GM23338 (cell line): ENCODE measurements at regions not wholly inside any gene's neighbourhood (a gene's known extent, or its start where the extent isn't known, plus 50 kb on each side); places are given as distances from the start of the nearest gene placed in this dataset.
A peak's percentile ranks its signal among the peaks of the same experiment; 100 is the strongest.

Source experiments
- ATAC-seq: fragments of 200-7000 bp; cut with Tn5 transposase; 3 replicates; pipeline ENCODE4 v1.9.1; 2020
- DNase-seq: peaks from one replicate; pipeline ENCODE4 v3.0.0-alpha.2; 2015; ENCODE audit warnings: low spot score
- H2AFZ ChIP-seq: fragments of 200-600 bp; sonication (generic); 2 replicates; pipeline ENCODE4 v1.8.0; 2016; ENCODE audit warnings: antibody characterized with exemption, mild to moderate bottlenecking, moderate library complexity
- H3F3A ChIP-seq: fragments of 200-600 bp; sonication (generic); replicated peaks from 2 replicates; pipeline ENCODE4 v1.8.0; 2017; ENCODE audit warnings: antibody characterized with exemption, mixed run types, low read depth
- H3K27ac ChIP-seq: fragments of 200-600 bp; sonication (generic); 2 replicates; pipeline ENCODE4 v1.6.1; 2016; ENCODE audit warnings: low read depth
- H3K27me3 ChIP-seq: fragments of 200-600 bp; sonication (generic); 2 replicates; pipeline ENCODE4 v1.8.0; 2016; ENCODE audit warnings: mild to moderate bottlenecking, mixed run types, moderate library complexity; ENCODE audit not compliant: insufficient read depth
- H3K36me3 ChIP-seq: fragments of 200-600 bp; sonication (generic); 2 replicates; pipeline ENCODE4 v1.8.0; 2016; ENCODE audit warnings: mild to moderate bottlenecking; ENCODE audit not compliant: insufficient read depth
- H3K4me1 ChIP-seq: fragments of 200-600 bp; sonication (generic); 2 replicates; pipeline ENCODE4 v1.8.0; 2016; ENCODE audit warnings: mild to moderate bottlenecking, moderate library complexity; ENCODE audit not compliant: insufficient read depth
- H3K4me2 ChIP-seq: fragments of 200-600 bp; sonication (generic); 2 replicates; pipeline ENCODE4 v1.7.1; 2017; ENCODE audit warnings: mixed run types
- H3K4me3 ChIP-seq: fragments of 200-600 bp; sonication (generic); 2 replicates; pipeline ENCODE4 v1.6.1; 2016; ENCODE audit warnings: mixed run types
- H3K79me2 ChIP-seq: fragments of 200-600 bp; sonication (generic); replicated peaks from 2 replicates; pipeline ENCODE4 v1.8.0; 2017; ENCODE audit warnings: mild to moderate bottlenecking; ENCODE audit not compliant: insufficient read depth
- H3K9me2 ChIP-seq: fragments of 200-600 bp; sonication (generic); 2 replicates; pipeline ENCODE4 v1.8.0; 2017; ENCODE audit not compliant: insufficient read depth
- H4K20me1 ChIP-seq: fragments of 200-600 bp; sonication (generic); replicated peaks from 2 replicates; pipeline ENCODE4 v1.8.0; 2017; ENCODE audit warnings: mild to moderate bottlenecking; ENCODE audit not compliant: insufficient read depth
- H3K27ac Mint-ChIP-seq: 2 replicates; pipeline ENCODE4 v1.8.0; 2020; ENCODE audit warnings: inconsistent platforms, mild to moderate bottlenecking, moderate library complexity, mixed read lengths
- H3K27me3 Mint-ChIP-seq: 3 replicates; pipeline ENCODE4 v1.8.0; 2022; ENCODE audit warnings: low read depth, mild to moderate bottlenecking, moderate library complexity, mixed read lengths, inconsistent platforms; ENCODE audit not compliant: insufficient read depth, poor library complexity
- H3K36me3 Mint-ChIP-seq: 3 replicates; pipeline ENCODE4 v1.8.0; 2021; ENCODE audit warnings: low read depth, mild to moderate bottlenecking, inconsistent platforms, moderate library complexity, mixed read lengths
- H3K4me1 Mint-ChIP-seq: 3 replicates; pipeline ENCODE4 v1.8.0; 2020; ENCODE audit warnings: mild to moderate bottlenecking, inconsistent platforms, mixed read lengths
- H3K4me3 Mint-ChIP-seq: 3 replicates; pipeline ENCODE4 v1.8.0; 2021; ENCODE audit warnings: moderate library complexity, mild to moderate bottlenecking, inconsistent platforms, mixed read lengths
- H3K9me3 Mint-ChIP-seq: 3 replicates; pipeline ENCODE4 v1.8.0; 2020; ENCODE audit warnings: moderate library complexity, mild to moderate bottlenecking, inconsistent platforms, mixed read lengths
- CREB1 ChIP-seq: fragments of 250-450 bp; sonication (Bioruptor Pico); IDR thresholded peaks from 2 replicates; pipeline ENCODE4 v1.5.0; 2020; ENCODE audit warnings: low read depth, mild to moderate bottlenecking, moderate library complexity
- EZH2 ChIP-seq: fragments of 200-600 bp; sonication (generic); IDR thresholded peaks from one replicate; pipeline ENCODE4 v1.8.0; 2017; ENCODE audit warnings: antibody characterized with exemption, mild to moderate bottlenecking, low read depth; ENCODE audit not compliant: unreplicated experiment
- EZH2phosphoT487 ChIP-seq: fragments of 200-600 bp; sonication (generic); IDR thresholded peaks from one replicate; pipeline ENCODE4 v1.8.1; 2018; ENCODE audit warnings: antibody characterized with exemption; ENCODE audit not compliant: unreplicated experiment
- NANOG ChIP-seq: IDR thresholded peaks from 2 replicates; pipeline ENCODE4 v1.6.1; 2016; ENCODE audit warnings: antibody characterized with exemption, borderline replicate concordance
- POLR2AphosphoS5 ChIP-seq: IDR thresholded peaks from 2 replicates; pipeline ENCODE4 v1.6.1; 2016; ENCODE audit warnings: antibody characterized with exemption, low read depth
- STAT1 ChIP-seq: IDR thresholded peaks from one replicate; pipeline ENCODE4 v1.6.1; 2016; ENCODE audit warnings: antibody characterized with exemption; ENCODE audit not compliant: unreplicated experiment
- ZNF114 ChIP-seq: fragments of 250-450 bp; sonication (Bioruptor Pico); IDR thresholded peaks from 2 replicates; pipeline ENCODE4 v1.5.0; 2020; ENCODE audit warnings: mild to moderate bottlenecking, moderate library complexity
- ZNF331 ChIP-seq: fragments of 250-450 bp; sonication (Bioruptor Pico); IDR thresholded peaks from 2 replicates; pipeline ENCODE4 v1.5.0; 2020; ENCODE audit warnings: low read depth, mild to moderate bottlenecking, moderate library complexity
- TF ChIP-seq, protein P1 (sequence below): fragments of 250-450 bp; sonication (Bioruptor Pico); IDR thresholded peaks from 2 replicates; pipeline ENCODE4 v1.5.0; 2020; ENCODE audit warnings: mild to moderate bottlenecking, moderate library complexity

DNA sequence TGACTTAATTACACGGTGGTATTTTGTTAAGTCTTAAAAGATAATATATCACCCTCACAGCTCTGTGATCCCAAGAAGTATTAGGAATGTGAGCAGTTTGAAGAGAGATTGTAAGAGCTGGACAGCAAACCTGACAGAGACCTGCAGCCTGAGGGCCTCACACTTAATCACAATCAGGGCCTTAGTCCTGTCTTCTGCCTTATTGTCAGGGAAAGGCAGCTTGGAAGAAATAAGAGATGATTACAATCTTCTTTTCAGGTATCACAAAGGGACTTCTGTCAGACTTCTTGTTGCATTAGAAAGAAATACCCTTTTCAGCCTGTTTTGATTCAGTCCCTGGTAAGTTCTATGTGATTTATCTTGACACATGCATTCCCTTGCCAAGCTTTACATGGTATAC, 1433.8 kb upstream of the SLC39A10 start:
- H4K20me1 ChIP-seq, result no peaks in the 10 kb centered on the region
- no peaks in the 10 kb centered on the region for H3K27me3 Mint-ChIP-seq
- TF ChIP-seq EZH2 (no peak), EZH2phosphoT487 (no peak), STAT1 (no peak), CREB1 (CRISPR knock-in tag) (no peak)
- TF ChIP-seq, protein P1, sequence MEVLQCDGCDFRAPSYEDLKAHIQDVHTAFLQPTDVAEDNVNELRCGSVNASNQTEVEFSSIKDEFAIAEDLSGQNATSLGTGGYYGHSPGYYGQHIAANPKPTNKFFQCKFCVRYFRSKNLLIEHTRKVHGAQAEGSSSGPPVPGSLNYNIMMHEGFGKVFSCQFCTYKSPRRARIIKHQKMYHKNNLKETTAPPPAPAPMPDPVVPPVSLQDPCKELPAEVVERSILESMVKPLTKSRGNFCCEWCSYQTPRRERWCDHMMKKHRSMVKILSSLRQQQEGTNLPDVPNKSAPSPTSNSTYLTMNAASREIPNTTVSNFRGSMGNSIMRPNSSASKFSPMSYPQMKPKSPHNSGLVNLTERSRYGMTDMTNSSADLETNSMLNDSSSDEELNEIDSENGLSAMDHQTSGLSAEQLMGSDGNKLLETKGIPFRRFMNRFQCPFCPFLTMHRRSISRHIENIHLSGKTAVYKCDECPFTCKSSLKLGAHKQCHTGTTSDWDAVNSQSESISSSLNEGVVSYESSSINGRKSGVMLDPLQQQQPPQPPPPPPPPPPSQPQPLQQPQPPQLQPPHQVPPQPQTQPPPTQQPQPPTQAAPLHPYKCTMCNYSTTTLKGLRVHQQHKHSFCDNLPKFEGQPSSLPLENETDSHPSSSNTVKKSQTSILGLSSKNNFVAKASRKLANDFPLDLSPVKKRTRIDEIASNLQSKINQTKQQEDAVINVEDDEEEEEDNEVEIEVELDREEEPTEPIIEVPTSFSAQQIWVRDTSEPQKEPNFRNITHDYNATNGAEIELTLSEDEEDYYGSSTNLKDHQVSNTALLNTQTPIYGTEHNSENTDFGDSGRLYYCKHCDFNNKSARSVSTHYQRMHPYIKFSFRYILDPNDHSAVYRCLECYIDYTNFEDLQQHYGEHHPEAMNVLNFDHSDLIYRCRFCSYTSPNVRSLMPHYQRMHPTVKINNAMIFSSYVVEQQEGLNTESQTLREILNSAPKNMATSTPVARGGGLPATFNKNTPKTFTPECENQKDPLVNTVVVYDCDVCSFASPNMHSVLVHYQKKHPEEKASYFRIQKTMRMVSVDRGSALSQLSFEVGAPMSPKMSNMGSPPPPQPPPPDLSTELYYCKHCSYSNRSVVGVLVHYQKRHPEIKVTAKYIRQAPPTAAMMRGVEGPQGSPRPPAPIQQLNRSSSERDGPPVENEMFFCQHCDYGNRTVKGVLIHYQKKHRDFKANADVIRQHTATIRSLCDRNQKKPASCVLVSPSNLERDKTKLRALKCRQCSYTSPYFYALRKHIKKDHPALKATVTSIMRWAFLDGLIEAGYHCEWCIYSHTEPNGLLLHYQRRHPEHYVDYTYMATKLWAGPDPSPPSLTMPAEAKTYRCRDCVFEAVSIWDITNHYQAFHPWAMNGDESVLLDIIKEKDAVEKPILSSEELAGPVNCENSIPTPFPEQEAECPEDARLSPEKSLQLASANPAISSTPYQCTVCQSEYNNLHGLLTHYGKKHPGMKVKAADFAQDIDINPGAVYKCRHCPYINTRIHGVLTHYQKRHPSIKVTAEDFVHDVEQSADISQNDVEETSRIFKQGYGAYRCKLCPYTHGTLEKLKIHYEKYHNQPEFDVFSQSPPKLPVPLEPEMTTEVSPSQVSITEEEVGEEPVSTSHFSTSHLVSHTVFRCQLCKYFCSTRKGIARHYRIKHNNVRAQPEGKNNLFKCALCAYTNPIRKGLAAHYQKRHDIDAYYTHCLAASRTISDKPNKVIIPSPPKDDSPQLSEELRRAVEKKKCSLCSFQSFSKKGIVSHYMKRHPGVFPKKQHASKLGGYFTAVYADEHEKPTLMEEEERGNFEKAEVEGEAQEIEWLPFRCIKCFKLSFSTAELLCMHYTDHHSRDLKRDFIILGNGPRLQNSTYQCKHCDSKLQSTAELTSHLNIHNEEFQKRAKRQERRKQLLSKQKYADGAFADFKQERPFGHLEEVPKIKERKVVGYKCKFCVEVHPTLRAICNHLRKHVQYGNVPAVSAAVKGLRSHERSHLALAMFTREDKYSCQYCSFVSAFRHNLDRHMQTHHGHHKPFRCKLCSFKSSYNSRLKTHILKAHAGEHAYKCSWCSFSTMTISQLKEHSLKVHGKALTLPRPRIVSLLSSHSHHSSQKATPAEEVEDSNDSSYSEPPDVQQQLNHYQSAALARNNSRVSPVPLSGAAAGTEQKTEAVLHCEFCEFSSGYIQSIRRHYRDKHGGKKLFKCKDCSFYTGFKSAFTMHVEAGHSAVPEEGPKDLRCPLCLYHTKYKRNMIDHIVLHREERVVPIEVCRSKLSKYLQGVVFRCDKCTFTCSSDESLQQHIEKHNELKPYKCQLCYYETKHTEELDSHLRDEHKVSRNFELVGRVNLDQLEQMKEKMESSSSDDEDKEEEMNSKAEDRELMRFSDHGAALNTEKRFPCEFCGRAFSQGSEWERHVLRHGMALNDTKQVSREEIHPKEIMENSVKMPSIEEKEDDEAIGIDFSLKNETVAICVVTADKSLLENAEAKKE (CRISPR knock-in tag), result no peak
- no peak overlapping the region for H3K4me3 Mint-ChIP-seq
- H3K9me2 ChIP-seq, result no peaks in the 10 kb centered on the region
- H3K4me1 ChIP-seq, result peaks cover 12% of the 10 kb centered on the region; the same call in 1 of the 2 replicates
- H3K4me1 Mint-ChIP-seq, result peaks cover 6% of the 10 kb centered on the region; the same call in 2 of the 3 replicates
- no peaks in the 10 kb centered on the region for H3K36me3 ChIP-seq
- no peaks in the 10 kb centered on the region for H3K79me2 ChIP-seq
- 0 out of 2 replicates have a peak overlapping the region, but pooled peaks have one; percentile 45 for H2AFZ ChIP-seq
- H3K27ac Mint-ChIP-seq, result no peak overlapping the region
- no peaks in the 10 kb centered on the region for H3F3A ChIP-seq
- H3K4me3 ChIP-seq, result no peak overlapping the region
- DNase-seq (peak; percentile 7), ATAC-seq (peak; percentile 60)
- no peaks in the 10 kb centered on the region for H3K36me3 Mint-ChIP-seq
- no peak overlapping the region for H3K4me2 ChIP-seq
- H3K27me3 ChIP-seq, result no peaks in the 10 kb centered on the region
- H3K9me3 Mint-ChIP-seq, result no peaks in the 10 kb centered on the region
- H3K27ac ChIP-seq, result 0 out of 2 replicates have a peak overlapping the region, but pooled peaks have one; percentile 18

DNA sequence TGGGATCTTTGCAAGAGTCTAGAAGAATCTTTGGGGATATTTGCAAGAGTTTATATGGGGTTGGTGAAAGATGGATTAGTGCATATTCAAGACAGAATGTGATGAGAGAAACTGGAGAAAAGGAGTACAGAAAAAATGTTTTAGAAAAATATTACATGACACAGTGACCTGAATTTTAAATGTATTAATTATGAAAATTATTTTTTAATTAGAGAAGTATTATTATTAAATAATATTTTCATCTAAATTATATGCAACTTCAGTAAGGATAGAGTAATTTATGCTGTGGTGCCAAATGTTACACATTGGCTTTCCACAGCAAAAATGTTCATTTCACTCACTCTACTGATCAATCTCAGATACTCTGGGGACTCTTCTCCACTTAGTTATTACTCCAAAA, 1442.8 kb upstream of the SLC39A10 start:
- no peaks in the 10 kb centered on the region for H3K79me2 ChIP-seq
- H3F3A ChIP-seq, result no peaks in the 10 kb centered on the region
- H3K4me2 ChIP-seq, result no peak overlapping the region
- H3K9me2 ChIP-seq, result 0 out of 2 replicates have a peak, but pooled peaks cover under 1% of the 10 kb centered on the region
- no peaks in the 10 kb centered on the region for H3K4me1 ChIP-seq
- no peak overlapping the region for H3K4me3 Mint-ChIP-seq
- no peaks in the 10 kb centered on the region for H4K20me1 ChIP-seq
- ATAC-seq (no peak), DNase-seq (no peak)
- no peak overlapping the region for H2AFZ ChIP-seq
- no peaks in the 10 kb centered on the region for H3K9me3 Mint-ChIP-seq
- H3K27ac ChIP-seq, result no peak overlapping the region
- H3K27me3 ChIP-seq, result no peaks in the 10 kb centered on the region
- H3K4me3 ChIP-seq, result no peak overlapping the region
- no peaks in the 10 kb centered on the region for H3K27me3 Mint-ChIP-seq
- H3K36me3 ChIP-seq, result no peaks in the 10 kb centered on the region
- no peak overlapping the region for H3K27ac Mint-ChIP-seq
- H3K36me3 Mint-ChIP-seq, result no peaks in the 10 kb centered on the region
- H3K4me1 Mint-ChIP-seq, result no peaks in the 10 kb centered on the region
- TF ChIP-seq ZNF331 (CRISPR knock-in tag), result no peak
- TF ChIP-seq EZH2, result no peak
- no peak for TF ChIP-seq STAT1
- no peak for TF ChIP-seq POLR2AphosphoS5
- TF ChIP-seq EZH2phosphoT487, result no peak
- TF ChIP-seq ZNF114 (CRISPR knock-in tag), result no peak
- no peak for TF ChIP-seq NANOG
